ENCODE measurements at regions not wholly inside any gene's neighbourhood (a gene's known extent, or its start where the extent isn't known, plus 50 kb on each side); places are given as distances from the start of the nearest gene placed in this dataset.

GRCh38 chr18:66211749-66212148 is 392.1 kb downstream of the CDH19 start:
- no peak for TF ChIP-seq CTCF (IDR thresholded peaks at IDR 0.05; ENCODE audit: low read depth, low read length)
- no peak for TF ChIP-seq POLR2A (IDR thresholded peaks at IDR 0.05; ENCODE audit: extremely low read depth, insufficient read length)
- no peak for TF ChIP-seq MAX (IDR thresholded peaks at IDR 0.05; ENCODE audit: low read depth, low read length)

Data from NB4 (cell line).